HG03066 (cell line): ENCODE measurements at regions not wholly inside any gene's neighbourhood (a gene's known extent, or its start where the extent isn't known, plus 50 kb on each side); places are given as distances from the start of the nearest gene placed in this dataset.

ENCODE experiments used
- ATAC-seq: cut with Tn5 transposase; IDR thresholded peaks from one replicate; pipeline ENCODE4 v1.9.1; 2021; ENCODE audit warnings: low read depth; ENCODE audit not compliant: unreplicated experiment

- no peak for ATAC-seq
These were observed 394.1 kb downstream of the XPNPEP1 start for GRCh38 chr10:109529258-109529657.

- ATAC-seq = no peak
These were observed 405.6 kb downstream of the XPNPEP1 start for GRCh38 chr10:109517748-109518147.

DNA sequence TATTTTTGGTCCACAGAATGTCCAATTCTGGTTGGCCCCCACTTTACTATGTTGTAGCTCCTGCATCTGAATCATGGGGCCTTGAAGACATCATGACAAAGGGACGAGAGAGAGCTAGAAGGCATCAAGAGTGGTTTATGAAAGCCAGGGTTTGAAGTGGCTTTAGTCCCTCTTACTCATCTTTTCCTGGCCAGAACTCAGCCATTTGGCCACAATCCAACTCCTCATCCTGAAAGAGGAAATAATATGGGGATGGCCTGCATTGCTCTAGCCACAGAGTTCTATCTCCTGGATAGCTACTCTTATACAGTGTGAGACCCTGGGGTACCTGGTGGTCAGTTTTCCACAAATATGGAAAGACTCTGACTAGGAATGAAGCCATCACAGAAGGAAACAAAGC is 418.9 kb downstream of the XPNPEP1 start:
- no peak for ATAC-seq

- ATAC-seq = no peak
These were observed 435.6 kb downstream of the XPNPEP1 start for GRCh38 chr10:109487691-109488090.

GRCh38 chr10:109480836-109481235 is 442.5 kb downstream of the XPNPEP1 start:
- ATAC-seq = no peak

- ATAC-seq = no peak
These were observed 447.4 kb downstream of the XPNPEP1 start for GRCh38 chr10:109475711-109476421.

- ATAC-seq = no peak
These were observed 448.5 kb downstream of the XPNPEP1 start for GRCh38 chr10:109474812-109475211.

- ATAC-seq = no peak
These were observed 449.1 kb downstream of the XPNPEP1 start for GRCh38 chr10:109474261-109474660.

DNA sequence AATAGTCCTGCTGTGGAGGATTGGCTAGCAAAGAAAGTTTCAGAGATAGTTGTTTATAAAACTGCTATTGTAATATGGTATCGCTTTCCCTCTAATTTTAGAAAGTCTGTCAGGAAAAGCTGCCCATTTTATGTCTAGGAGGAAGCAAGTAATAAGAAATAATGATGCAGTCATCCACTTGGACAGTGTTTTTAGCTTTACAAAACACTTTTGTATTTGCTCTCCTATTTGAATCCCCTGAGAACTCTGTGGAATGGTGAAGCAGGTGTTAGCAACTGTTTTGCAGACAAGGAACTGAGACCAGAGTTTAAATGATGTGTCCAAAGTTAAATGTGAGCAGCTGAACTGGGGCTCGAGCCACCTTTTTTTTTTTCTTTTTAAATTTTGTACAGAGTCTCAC is 455.8 kb downstream of the XPNPEP1 start:
- ATAC-seq = no peak

GRCh38 chr10:109464949-109465348 is 458.4 kb downstream of the XPNPEP1 start:
- no peak for ATAC-seq

DNA sequence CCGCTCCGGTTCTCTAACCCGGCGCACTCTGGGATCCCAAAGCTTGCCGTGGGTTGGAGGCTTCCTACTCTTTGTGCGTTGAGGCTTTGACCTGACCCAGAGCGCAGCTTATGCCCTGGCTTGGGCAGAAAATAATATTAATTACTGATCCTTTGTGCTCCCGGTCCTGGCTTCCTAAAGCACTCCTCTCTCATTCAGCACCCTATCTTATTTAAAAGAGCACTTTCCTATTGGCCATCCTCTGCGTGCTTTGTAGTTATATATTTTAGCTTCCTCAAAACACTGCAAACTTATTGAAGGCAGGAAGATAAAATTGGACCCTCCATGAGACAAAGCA is 466.0 kb downstream of the XPNPEP1 start:
- ATAC-seq = no peak

DNA sequence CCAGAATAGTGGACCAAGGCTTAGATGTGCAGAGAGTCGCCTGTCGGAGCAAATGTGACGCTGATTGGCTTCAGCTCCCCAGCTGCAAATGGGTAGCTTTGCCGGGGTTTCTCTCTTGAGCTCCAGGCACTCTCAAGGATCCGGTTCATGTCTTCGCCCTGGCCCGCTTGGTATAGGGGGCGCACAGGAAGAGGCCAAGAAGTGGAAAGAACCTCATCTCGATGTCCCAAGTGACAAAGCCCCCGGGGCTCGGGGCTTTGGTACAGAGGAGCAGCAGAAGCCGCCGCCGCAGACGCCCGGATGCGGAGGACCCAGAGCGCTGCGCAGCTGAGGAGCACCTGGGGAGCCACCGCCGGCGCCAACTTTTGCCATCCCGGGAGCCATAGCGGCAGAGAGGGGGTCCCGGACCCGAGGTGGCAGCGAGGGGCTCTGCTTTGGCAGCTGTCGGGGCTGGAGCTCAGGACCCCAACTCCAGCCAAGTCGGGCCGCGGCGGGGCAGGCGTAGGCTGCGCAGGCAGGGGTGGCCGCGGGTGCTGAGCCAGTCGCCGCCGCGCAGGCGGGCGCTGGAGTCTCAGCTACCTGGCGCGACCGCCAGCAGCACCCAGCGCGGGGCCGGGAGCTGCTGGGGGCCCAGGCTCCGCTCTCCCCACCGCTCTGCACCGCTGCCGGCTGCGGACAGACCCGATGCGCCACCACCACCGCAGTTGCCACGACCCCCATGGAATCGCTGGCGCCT is 466.6 kb downstream of the XPNPEP1 start:
- ATAC-seq = no peak

DNA sequence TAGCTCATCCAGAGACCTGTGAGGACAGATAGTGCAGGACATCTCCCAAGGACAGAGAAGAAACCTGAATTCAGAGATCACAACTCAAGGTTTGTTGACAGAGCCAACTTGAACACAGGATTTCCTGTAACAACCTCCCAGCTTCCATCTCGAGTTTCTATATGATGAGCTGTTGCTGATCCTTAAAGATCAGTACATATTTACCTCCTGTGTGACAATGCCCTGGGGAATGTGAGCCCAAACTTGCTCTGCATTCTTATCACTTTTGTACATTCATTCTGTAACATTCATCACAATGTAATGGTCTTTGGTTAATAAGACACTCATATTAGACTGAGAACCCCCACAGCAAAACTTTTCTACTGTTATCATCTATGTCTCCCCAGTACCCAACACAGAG is 468.6 kb downstream of the XPNPEP1 start:
- ATAC-seq = no peak

- no peak for ATAC-seq
These were observed 471.4 kb downstream of the XPNPEP1 start for GRCh38 chr10:109451879-109452278.

DNA sequence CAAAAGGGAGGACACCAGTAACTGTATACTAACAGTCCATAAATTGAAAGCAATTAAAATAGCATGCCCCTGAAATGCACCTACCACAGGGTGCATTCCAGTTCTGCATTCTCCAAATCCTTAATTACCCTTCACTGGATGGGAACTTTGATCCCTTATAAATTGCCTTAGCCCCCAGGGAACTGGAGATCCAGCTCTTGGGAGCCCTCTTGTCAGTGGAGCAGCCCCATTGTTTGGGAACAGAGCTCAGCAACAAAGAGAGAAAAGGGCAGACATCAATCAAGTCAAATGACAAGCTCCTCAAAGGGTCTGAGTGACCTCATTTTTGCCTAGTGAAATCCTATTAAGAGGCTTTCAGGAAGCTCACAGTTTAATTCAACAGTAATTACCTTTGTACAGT is 472.6 kb downstream of the XPNPEP1 start:
- no peak for ATAC-seq

DNA sequence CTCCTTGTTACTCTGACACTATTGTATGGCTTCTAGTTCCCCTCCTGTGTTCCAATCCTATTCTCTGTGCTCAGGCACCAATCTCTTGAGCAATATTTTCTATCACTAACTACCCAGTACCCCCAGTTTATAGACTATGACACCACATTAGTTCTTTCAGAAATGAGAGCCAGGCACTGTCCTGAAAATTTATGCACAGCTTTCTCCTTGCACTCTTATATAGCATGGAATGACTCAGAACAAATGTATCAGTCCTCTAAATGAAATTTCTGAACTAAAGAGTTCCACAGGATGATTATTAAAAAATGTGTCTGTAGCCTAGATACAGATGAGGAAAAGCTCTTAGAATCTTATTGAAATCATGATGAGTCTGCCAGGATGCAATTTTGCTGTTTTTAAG is 489.9 kb downstream of the XPNPEP1 start:
- ATAC-seq = no peak

DNA sequence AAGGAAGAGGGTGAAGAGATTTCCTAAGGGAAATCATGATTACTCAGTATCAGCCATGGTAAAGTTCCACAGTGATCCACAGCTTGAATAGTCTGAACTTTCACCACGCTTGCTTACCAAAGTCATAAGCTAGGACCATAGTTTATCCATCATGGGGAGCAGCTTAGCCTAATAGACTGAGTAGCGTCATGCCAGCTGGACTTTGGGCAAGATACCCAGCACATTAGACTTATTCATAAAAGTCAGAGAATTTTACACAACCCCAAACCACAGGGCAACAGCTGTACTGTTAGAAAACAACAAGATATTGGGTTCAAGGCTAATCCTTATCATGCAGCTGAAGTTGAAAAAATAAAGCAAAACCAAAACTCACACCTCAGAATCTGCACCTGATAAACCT is 491.0 kb downstream of the XPNPEP1 start:
- no peak for ATAC-seq

DNA sequence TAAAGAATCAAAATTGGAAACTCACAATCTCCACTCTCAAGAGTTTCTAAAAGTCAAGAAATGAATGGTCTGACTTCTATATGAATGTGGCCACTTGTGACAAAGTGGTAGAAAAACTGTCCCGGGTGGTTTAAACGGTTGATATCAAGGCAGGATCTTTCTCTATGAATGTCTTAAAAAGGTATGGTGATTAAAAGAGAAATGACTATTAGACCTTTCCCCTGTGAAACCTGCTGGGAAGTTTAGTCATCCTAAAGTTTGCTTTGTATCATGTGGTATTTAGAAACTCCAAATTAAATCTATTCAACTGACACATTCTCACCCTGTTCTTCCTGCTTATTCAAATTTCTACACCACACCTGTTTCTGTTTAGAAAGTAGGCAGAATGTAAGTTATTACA is 492.5 kb downstream of the XPNPEP1 start:
- ATAC-seq = no peak

DNA sequence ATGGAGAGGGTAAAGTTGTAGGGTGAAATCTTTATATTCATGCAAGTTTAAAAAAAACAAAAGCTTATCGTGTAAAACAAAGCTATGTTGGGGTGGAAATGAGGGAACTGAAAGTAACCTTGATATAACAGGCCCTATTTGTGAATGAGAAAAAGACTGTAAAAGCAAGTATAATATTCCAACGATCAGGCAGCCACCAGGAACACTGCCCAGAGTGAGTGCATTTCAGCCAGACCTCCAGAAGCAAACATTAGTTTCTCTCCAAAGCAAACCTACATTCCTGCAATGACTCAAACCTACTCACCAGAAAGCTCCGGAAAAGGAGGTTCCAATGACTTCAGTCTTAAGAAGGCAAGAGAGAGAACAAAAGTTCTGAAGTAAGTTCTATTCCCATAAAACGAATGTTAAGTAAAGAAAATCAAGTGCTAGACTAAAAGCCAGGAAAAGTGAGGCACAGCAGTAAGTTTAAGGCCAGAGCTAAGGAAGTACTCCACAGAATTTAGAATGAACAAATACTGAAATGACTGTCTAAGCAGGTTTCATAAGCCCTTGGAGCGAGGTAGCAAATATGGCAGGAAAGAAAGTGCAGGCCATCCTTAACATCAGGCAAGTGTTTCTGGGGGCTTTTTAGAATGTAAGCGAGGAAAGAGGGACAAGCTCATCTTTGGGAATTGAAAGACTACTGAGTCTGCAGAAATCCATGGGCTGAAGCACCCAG is 493.1 kb downstream of the XPNPEP1 start:
- no peak for ATAC-seq

- no peak for ATAC-seq
These were observed 494.4 kb downstream of the XPNPEP1 start for GRCh38 chr10:109428775-109429491.

- ATAC-seq = no peak
These were observed 495.9 kb downstream of the XPNPEP1 start for GRCh38 chr10:109427411-109427810.
